Fibroblast of peridontal ligament (primary cell): ENCODE measurements at regions not wholly inside any gene's neighbourhood (a gene's known extent, or its start where the extent isn't known, plus 50 kb on each side); places are given as distances from the start of the nearest gene placed in this dataset.
"Not testable (repeated sequence)": the region's sequence is repeated elsewhere in the genome, so short reads cannot be mapped to it uniquely, and the experiment has no call there.

Source experiments
- DNase-seq: peaks from one replicate; pipeline ENCODE4 v3.0.0-alpha.2; 2010; ENCODE audit errors: extremely low read depth

- DNase-seq, result no peak
Observed at GRCh38 chr14:66011855-66012254, 474.3 kb upstream of the CCDC196 start.

- not testable (repeated sequence) for DNase-seq
Observed at GRCh38 chr14:66013607-66014006, 472.6 kb upstream of the CCDC196 start.

GRCh38 chr14:66015071-66015780, 470.9 kb upstream of the CCDC196 start:
- no peak for DNase-seq

GRCh38 chr14:66017927-66018326, 468.2 kb upstream of the CCDC196 start:
- DNase-seq, result no peak

GRCh38 chr14:66022526-66022925, 463.6 kb upstream of the CCDC196 start:
- DNase-seq, result no peak

- no peak for DNase-seq
Observed at GRCh38 chr14:66025779-66026178, 460.4 kb upstream of the CCDC196 start.

GRCh38 chr14:66031981-66032380, 454.2 kb upstream of the CCDC196 start:
- not testable (repeated sequence) for DNase-seq

DNA sequence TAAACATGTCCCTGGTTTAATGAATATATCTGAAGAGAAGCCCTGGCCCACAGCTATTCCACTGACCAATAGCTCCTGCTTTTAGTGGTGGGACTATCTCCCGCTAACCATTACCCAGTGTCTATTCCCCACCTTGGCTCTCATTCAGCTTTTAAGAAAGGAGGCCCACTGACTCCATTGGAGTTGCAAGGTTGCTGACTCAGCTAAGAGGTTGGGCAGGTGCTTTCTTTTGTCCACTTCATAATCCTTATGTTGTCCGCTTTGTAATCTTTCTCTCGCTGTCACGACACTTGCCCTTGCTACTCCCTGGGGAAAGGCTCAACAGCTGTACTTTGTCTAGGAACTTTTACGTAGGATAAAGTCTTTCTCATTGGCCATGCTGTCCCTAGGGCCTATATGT, 453.4 kb upstream of the CCDC196 start:
- no peak for DNase-seq

DNA sequence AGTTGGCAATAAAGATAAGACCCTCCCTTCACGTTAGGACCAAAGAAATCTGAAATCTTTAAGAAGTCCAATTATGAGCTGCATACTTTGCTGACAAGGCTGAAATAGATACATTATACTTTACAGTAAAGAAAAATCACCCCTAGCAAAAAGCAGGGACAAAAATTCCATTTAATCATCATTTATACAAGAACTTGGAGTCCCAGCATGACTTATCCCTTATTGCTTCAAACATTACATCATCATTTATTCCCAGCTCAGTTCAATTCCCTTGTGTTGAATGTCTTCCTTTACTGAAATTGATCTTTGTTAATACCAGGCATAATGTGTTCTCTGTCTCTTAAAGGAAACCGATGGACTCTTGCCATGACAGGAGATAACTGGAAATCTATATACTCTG, 449.6 kb upstream of the CCDC196 start:
- DNase-seq, result no peak

GRCh38 chr14:66037361-66037760, 448.8 kb upstream of the CCDC196 start:
- no peak for DNase-seq

GRCh38 chr14:66038212-66038611, 448.0 kb upstream of the CCDC196 start:
- DNase-seq, result no peak

GRCh38 chr14:66038618-66039017, 447.6 kb upstream of the CCDC196 start:
- DNase-seq, result no peak

- no peak for DNase-seq
Observed at GRCh38 chr14:66039495-66039894, 446.7 kb upstream of the CCDC196 start.

DNA sequence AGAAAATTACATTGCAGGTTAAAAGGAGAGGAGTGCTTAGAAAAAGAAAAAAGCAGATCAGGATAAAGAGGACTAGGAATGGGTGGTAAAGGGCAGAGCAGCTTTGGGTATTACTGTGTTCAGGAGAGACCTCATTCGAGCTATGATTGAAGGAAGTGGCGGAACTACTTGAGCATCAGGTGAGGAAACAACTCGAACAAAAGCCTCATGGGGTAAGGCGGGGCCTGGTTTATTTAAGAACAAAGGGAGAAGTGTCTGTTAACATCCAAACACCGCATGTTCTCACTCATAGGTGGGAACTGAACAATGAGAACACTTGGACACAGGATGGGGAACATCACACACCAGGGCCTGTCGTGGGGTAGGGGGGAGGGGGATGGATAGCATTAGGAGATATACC, 444.6 kb upstream of the CCDC196 start:
- DNase-seq, result no peak

DNA sequence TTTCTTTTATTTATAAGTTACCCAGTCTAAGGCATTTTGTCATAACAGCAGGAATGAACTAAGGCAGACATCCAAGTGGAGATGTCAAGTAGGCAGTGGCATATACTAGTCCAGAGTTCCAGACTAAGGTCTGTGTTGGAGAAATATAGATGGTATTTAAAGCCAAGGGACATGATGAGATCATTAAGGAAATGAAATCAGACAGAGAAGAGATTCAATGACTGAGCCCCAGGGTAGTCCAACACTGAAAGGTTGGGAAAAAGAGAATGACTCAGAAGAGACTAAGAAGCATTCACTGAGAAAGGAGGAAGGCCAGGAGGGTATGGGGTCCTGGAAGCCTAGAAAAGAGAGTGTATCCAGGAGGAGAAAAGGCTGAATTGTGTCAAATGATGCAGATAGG, 442.2 kb upstream of the CCDC196 start:
- no peak for DNase-seq

DNA sequence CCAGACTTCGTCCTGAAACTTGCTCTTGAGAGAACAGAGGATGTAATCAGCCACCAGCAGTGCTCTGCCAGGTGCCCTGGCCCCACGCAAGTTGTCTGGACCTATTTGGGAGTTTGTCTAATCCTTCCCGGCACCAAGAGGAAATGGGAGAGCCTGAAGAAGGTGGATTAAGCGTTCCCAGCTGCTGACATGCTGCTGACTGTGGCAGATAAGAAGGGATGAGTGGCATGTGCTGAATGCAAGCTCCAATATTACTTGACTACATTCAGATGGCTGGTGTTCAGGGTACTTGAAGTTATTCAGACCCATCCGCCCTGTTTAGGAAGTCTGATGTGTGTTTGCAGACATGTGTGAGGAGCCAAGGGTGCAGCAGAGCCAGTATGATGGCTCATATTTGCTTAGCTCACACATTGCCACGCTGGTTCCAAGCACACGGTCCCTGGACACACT, 440.6 kb upstream of the CCDC196 start:
- DNase-seq, result no peak

GRCh38 chr14:66046035-66046434, 440.1 kb upstream of the CCDC196 start:
- DNase-seq, result no peak

DNA sequence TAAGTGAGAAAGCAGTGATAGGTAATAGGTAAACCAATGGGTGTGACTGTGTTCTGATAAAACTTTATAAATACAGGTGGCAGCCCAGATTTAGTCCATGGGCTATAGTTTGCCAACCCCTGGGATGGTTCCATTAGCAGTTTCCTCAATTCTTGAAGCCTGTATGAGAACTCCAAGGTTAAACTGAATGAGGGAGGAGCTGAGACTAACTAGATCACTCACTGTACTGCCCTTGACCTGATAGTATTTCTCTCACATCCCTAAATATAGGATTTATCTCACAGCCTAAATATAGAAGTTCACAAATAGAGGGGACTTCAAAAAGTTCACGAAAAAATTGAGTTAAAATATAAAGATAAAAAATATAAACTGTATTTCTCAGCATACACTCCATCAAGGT, 439.6 kb upstream of the CCDC196 start:
- no peak for DNase-seq

DNA sequence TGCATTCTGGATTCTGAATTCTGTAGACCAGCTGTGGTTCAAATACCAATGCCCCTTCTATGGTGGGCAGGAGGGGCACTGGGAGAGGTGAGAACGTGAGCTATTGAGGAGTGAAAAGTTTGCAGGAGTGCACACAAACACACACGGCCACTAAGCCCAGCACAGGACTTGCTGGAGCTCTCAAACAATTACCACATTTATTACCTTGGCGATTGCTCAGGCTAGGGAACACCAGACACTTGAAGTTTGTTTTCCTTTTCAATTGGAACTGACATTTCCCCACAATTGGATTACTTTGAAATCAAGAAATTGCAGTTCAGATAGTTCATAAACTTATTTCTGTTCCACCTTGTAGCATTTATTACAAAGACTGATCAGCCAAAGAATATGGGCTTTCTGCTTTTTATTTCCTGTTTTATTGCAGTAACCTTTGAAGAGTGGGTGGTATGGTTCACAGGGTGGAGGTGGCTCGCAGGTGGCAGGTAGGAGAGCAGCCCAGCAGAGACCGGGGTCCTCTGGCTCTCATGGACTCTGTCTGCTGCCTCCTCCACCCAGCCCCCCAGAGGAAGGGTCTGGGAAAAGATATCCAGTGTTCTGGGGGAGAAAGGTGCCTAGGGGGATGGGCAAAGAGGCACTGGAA, 429.8 kb upstream of the CCDC196 start:
- DNase-seq, result no peak

GRCh38 chr14:66056926-66057552, 429.1 kb upstream of the CCDC196 start:
- no peak for DNase-seq

DNA sequence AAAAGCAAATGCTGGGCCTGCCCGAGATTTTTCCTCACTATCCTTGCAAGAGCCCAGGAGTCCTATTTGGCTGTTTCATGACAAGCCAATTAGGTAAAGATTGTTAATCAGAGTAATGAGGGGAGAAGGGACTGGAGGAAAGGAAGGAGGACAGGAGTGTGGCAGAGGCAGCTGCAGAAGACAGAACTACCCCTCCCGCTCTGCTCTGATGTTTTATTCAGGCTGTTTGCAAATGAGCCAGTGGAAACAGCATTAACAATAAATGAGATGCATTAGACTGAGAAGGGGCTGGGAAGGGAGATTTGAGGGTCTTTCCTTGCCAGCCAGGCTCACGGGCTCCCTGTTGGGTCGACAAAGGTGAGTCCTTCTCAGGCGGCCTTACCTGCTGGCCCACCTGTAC, 421.0 kb upstream of the CCDC196 start:
- DNase-seq, result no peak

- DNase-seq, result peak; percentile 27
Observed at GRCh38 chr14:66066981-66067776, 419.0 kb upstream of the CCDC196 start.
